Gastrocnemius medialis (tissue), 4 donors: ENCODE measurements at regions not wholly inside any gene's neighbourhood (a gene's known extent, or its start where the extent isn't known, plus 50 kb on each side); places are given as distances from the start of the nearest gene placed in this dataset.

Experiments
- ATAC-seq, 2 donors: fragments of 150-250 bp; one replicate each; pipeline ENCODE4 v1.9.1; 2016
- DNase-seq, 2 donors: peaks; one replicate each; pipeline ENCODE4 v3.0.0-alpha.2; 2019
- H3K27ac ChIP-seq, 4 donors: fragments of 200-600 bp; sonication (generic); 1 replicate in 1 of 4; 2 replicates in 3 of 4; pipeline ENCODE4 v1.5.1; 2016 to 2018; ENCODE audit warnings: mild to moderate bottlenecking in 2 of 4, moderate library complexity in 1 of 4
- H3K27me3 ChIP-seq, 3 donors: fragments of 200-600 bp; sonication (generic) in 2 of 3; 1 replicate in 1 of 3; 2 replicates in 2 of 3; pipeline versions ENCODE4 v1.5.1 to v1.6.0; 2016 to 2019; ENCODE audit warnings: mild to moderate bottlenecking in 1 of 3, moderate library complexity in 1 of 3
- H3K36me3 ChIP-seq, 2 donors: fragments of 200-600 bp; sonication (generic) in 1 of 2; one replicate each; pipeline ENCODE4 v1.5.1; 2017 to 2018
- H3K4me1 ChIP-seq, 2 donors: fragments of 200-600 bp; sonication (generic) in 1 of 2; one replicate each; pipeline ENCODE4 v1.5.1; 2016 to 2017; ENCODE audit warnings: mild to moderate bottlenecking in 2 of 2
- H3K4me3 ChIP-seq, 4 donors: fragments of 200-600 bp; sonication (generic) in 3 of 4; 1 replicate in 1 of 4; 2 replicates in 3 of 4; pipeline ENCODE4 v1.5.1; 2016 to 2019; ENCODE audit warnings: mild to moderate bottlenecking in 2 of 4
- H3K9me3 ChIP-seq, 3 donors: fragments of 200-600 bp; sonication (generic) in 2 of 3; 1 replicate in 1 of 3; 2 replicates in 2 of 3; pipeline ENCODE4 v1.5.1; 2016 to 2019
- CTCF ChIP-seq, 5 experiments: fragments of 450-650 bp in 3 of 5; fragments of 200-600 bp in 2 of 5; sonication (generic) in 2 of 5; IDR thresholded peaks in 4 of 5; conservative IDR thresholded peaks in 1 of 5; 1 replicate in 4 of 5; 2 replicates in 1 of 5; pipeline ENCODE4 v1.5.1; 2016 to 2019; ENCODE audit warnings: antibody characterized with exemption in 5 of 5, mild to moderate bottlenecking in 3 of 5, moderate library complexity in 3 of 5
- POLR2A ChIP-seq, 2 donors: fragments of 450-650 bp; IDR thresholded peaks; one replicate each; pipeline ENCODE4 v1.6.1; 2017; ENCODE audit warnings: antibody characterized with exemption in 2 of 2, mild to moderate bottlenecking in 2 of 2, moderate library complexity in 2 of 2
- in situ Hi-C, 4 donors: fragments of 200-750 bp; cut with MboI; loops; one replicate each; pipeline versions ENCODE4 v1.15.0 to v1.8.0; 2017; ENCODE audit warnings: low sequenced_read_pairs in 4 of 4
- intact Hi-C: fragments of 100-400 bp; cut with DNase I; formaldehyde crosslinking; loops from one replicate; pipeline ENCODE4 v1.15.1; 2023; ENCODE audit warnings: low total_unique reads

- no peaks in the 10 kb centered on the region for H3K9me3 ChIP-seq
- no peaks in the 10 kb centered on the region for H3K4me1 ChIP-seq
- TF ChIP-seq CTCF (IDR thresholded peaks at IDR 0.05 in 4 of 5, conservative IDR thresholded peaks at IDR 0.05 in 1 of 5) = no peak
- no peak for TF ChIP-seq POLR2A (IDR thresholded peaks at IDR 0.05)
Observed at GRCh38 chrX:131910586-131910985, 112.5 kb upstream of the STK26 start.

GRCh38 chrX:131915488-131915887, 107.6 kb upstream of the STK26 start:
- Histone ChIP-seq H3K9me3 (no peaks in the 10 kb centered on the region), H3K4me1 (no peaks in the 10 kb centered on the region), H3K27me3 (peaks cover 0 to 3% (median 0%) of the 10 kb centered on the region in 3 donors), H3K4me3 (no peak overlapping the region), H3K27ac (no peak overlapping the region), H3K36me3 (no peaks in the 10 kb centered on the region)
- DNase-seq (no peak), ATAC-seq (no peak)
- in situ Hi-C loops (no loop called here), intact Hi-C loops (no loop called here)
- no peak for TF ChIP-seq CTCF (IDR thresholded peaks at IDR 0.05 in 4 of 5, conservative IDR thresholded peaks at IDR 0.05 in 1 of 5)
- no peak for TF ChIP-seq POLR2A (IDR thresholded peaks at IDR 0.05)

More at GRCh38 chrX:131910586-131910985, 112.5 kb upstream of the STK26 start:
- in situ Hi-C loops (no loop called here), intact Hi-C loops (no loop called here)
- Histone ChIP-seq H3K27ac (no peak overlapping the region), H3K27me3 (peaks cover 0 to 3% (median 0%) of the 10 kb centered on the region in 3 donors), H3K36me3 (no peaks in the 10 kb centered on the region), H3K4me3 (no peak overlapping the region)
- ATAC-seq (no peak), DNase-seq (no peak)

GRCh38 chrX:131917588-131917987, 105.5 kb upstream of the STK26 start:
- Histone ChIP-seq H3K27me3 (peaks cover 0 to 3% (median 0%) of the 10 kb centered on the region in 3 donors), H3K36me3 (no peaks in the 10 kb centered on the region), H3K27ac (no peak overlapping the region), H3K9me3 (no peaks in the 10 kb centered on the region), H3K4me3 (no peak overlapping the region), H3K4me1 (no peaks in the 10 kb centered on the region)
- no peak for TF ChIP-seq POLR2A (IDR thresholded peaks at IDR 0.05)
- TF ChIP-seq CTCF (IDR thresholded peaks at IDR 0.05 in 4 of 5, conservative IDR thresholded peaks at IDR 0.05 in 1 of 5) = no peak
- intact Hi-C loops (no loop called here), in situ Hi-C loops (no loop called here)
- ATAC-seq = no peak
- no peak for DNase-seq

GRCh38 chrX:131918839-131919238, 104.3 kb upstream of the STK26 start:
- Histone ChIP-seq H3K36me3 (no peaks in the 10 kb centered on the region), H3K27ac (no peak overlapping the region), H3K4me3 (no peak overlapping the region), H3K4me1 (no peaks in the 10 kb centered on the region), H3K9me3 (no peaks in the 10 kb centered on the region), H3K27me3 (no peaks in the 10 kb centered on the region)
- ATAC-seq (no peak), DNase-seq (no peak)
- intact Hi-C loops (no loop called here), in situ Hi-C loops (no loop called here)
- TF ChIP-seq POLR2A (IDR thresholded peaks at IDR 0.05) (no peak), CTCF (IDR thresholded peaks at IDR 0.05 in 4 of 5, conservative IDR thresholded peaks at IDR 0.05 in 1 of 5) (no peak)

- H3K27me3 ChIP-seq = no peaks in the 10 kb centered on the region
- no peak overlapping the region for H3K4me3 ChIP-seq
- ATAC-seq = no peak
- DNase-seq = no peak
- no peak for TF ChIP-seq POLR2A (IDR thresholded peaks at IDR 0.05)
- no peak for TF ChIP-seq CTCF (IDR thresholded peaks at IDR 0.05 in 4 of 5, conservative IDR thresholded peaks at IDR 0.05 in 1 of 5)
- no peak overlapping the region for H3K27ac ChIP-seq
- H3K36me3 ChIP-seq = no peaks in the 10 kb centered on the region
- H3K4me1 ChIP-seq = no peaks in the 10 kb centered on the region
- no peaks in the 10 kb centered on the region for H3K9me3 ChIP-seq
- in situ Hi-C loops = no loop called here
- intact Hi-C loops = no loop called here
Observed at GRCh38 chrX:131923614-131924250, 99.4 kb upstream of the STK26 start.
